GM19438 (cell line): ENCODE measurements at regions not wholly inside any gene's neighbourhood (a gene's known extent, or its start where the extent isn't known, plus 50 kb on each side); places are given as distances from the start of the nearest gene placed in this dataset.

Experiments used
- ATAC-seq: cut with Tn5 transposase; IDR thresholded peaks from one replicate; pipeline ENCODE4 v1.9.1; 2021; ENCODE audit warnings: low read depth; ENCODE audit not compliant: unreplicated experiment

DNA sequence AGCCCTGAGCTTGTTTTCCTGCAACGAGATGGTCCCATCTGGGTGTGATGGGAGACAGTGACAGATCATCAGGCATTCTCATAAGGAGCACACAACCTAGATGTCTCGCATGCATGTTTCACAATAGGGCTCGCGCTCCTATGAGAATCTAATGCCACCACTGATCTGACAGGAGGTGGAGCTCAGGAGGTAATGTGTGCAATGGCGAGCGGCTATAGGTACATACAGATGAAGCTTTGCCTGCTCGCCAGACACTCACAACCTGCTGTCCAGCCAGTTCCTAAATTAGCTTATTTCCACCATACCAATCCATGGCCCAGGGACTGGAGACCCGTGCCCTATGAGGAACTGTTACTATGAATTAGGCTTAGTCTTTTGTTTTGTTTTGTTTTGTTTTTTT, 55.3 kb upstream of the SLC30A5 start:
- ATAC-seq = no peak

DNA sequence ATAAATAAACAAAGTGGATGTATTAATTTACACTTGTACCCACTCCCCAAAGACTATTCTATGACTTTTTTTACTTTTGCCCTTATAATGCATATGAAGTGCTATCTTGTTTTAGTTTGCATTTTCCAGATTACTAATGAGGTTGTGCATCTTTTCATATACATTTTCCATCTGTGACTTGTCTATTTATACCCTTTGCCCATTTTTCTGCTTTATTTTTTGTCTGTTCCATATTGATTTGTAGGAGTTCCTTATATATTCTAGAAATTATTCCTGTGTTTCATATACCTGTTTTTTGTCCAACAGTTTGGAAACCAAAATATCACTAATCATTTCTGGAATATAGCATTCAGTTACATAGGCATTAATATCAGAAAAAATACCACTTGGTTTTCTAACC, 54.0 kb upstream of the SLC30A5 start:
- no peak for ATAC-seq

DNA sequence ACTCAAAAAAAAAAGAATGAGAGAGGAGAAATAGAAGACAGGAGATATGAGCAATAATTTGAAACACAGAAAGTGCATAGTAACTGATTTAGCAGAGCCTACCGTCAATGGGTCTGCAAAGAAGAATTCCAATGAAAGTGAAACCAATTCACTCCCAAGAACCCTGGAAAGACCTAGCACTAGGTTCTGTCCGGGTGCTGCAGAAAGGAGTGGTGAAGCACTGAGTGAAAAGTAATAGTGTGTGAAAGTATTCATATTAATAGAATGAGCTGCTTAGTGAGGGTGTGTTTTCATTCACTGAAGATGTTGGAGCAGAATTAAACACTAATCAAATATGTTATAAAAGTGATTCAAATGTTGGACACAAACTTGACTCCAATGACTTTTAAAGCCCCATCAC, 51.3 kb upstream of the SLC30A5 start:
- ATAC-seq = no peak

DNA sequence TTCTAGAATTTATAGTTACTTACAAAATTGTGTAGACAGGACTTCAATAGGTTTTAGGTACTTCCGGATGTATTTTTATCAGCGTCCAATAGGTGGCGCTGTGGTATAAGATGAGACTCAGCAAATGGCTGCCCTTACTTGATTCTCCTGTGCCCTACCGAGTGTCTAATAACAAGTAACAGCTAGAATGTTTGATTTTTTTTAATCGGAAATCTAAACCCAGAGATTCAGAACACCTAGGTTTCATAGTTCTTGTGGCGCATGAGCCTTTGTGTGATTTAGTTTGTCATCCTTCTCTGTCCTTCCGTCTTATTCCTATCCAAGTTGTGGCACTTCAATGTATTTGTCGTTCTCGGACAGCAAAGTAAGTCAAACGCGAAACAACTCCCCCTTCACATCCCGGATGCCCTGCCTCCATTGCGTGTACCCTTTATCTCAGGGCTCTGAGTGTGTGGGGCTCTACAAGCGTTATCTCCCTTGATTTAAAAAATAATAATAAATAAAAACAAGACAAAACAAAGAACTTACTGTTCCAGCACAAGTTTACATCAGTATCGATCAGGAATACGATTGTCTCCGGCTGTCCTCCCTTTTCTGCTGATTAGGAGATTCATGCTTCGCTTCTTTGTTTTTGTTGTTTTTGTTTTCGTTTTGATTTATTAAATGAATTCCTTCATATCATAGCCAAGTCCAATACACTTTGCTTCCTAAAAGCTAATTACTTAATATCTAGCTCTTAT, 50.7 kb upstream of the SLC30A5 start:
- peak; percentile 97 for ATAC-seq

DNA sequence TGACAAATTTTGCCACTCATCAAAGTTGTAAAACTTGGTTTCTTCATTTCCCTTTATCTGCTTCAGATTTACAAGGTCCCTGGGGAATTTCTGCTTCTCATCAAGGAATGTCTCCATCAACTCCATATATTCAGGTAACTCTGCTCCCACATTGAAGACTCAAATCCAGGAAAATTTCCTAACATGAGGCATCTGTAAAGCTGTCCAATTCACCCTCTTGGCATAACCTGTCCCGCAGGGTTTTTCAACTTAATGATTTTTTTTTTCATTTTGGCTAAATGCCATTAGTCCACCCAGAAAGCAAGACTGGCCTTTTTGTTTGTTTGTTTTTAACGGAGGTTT, 50.2 kb upstream of the SLC30A5 start:
- ATAC-seq = no peak
